ENCODE measurements at regions not wholly inside any gene's neighbourhood (a gene's known extent, or its start where the extent isn't known, plus 50 kb on each side); places are given as distances from the start of the nearest gene placed in this dataset.

GRCh38 chr10:34869135-34869836 lies 54.2 kb upstream of the PARD3 start:
- DNase-seq (ENCODE audit: low spot score) (no peak), FAIRE-seq (peak; percentile 5)

- DNase-seq (ENCODE audit: low spot score) = no peak
Measured at GRCh38 chr10:34868589-34868988, 53.5 kb upstream of the PARD3 start.

GRCh38 chr10:34866848-34867247 lies 51.8 kb upstream of the PARD3 start:
- FAIRE-seq (no peak), DNase-seq (ENCODE audit: low spot score) (no peak)

More at GRCh38 chr10:34868589-34868988, 53.5 kb upstream of the PARD3 start:
- no peak for FAIRE-seq

All from urothelium cell line (cell line).